CD4-positive, alpha-beta T cell (primary cell): ENCODE measurements at regions not wholly inside any gene's neighbourhood (a gene's known extent, or its start where the extent isn't known, plus 50 kb on each side); places are given as distances from the start of the nearest gene placed in this dataset.

Experiments used
- ATAC-seq: fragments of 200-7000 bp; cut with Tn5 transposase; one replicate; pipeline ENCODE4 v1.10.0; 2022; ENCODE audit warnings: mild to moderate bottlenecking; ENCODE audit not compliant: poor library complexity
- CTCF ChIA-PET: fragments of 350-600 bp; sonication (Branson Sonifier 250); formaldehyde crosslinking; loops from one replicate; lab custom pipeline; 2021; ENCODE audit warnings: antibody characterized with exemption, inconsistent platforms; lab: Charles Lee
- POLR2A ChIA-PET: fragments of 350-600 bp; sonication (Branson Sonifier 250); formaldehyde crosslinking; loops from one replicate; lab custom pipeline; 2021; ENCODE audit warnings: antibody characterized with exemption, inconsistent platforms; lab: Charles Lee
- DNase-seq, 14 experiments: peaks; one replicate each; pipeline ENCODE4 v3.0.0-alpha.2; 2013 to 2020; ENCODE audit warnings: mixed read lengths in 2 of 14
- H3K27ac ChIP-seq, 2 donors: one replicate each; pipeline versions ENCODE4 v1.5.1 to v1.7.0; 2013; ENCODE audit warnings: low read length in 2 of 2, low read depth in 1 of 2, mild to moderate bottlenecking in 1 of 2
- H3K27me3 ChIP-seq, 2 experiments: 1 replicate in 1 of 2; 2 replicates in 1 of 2; pipeline versions ENCODE4 v1.6.1 to v1.7.0; 2013; ENCODE audit warnings: low read length in 2 of 2, control low read depth in 1 of 2, mild to moderate bottlenecking in 1 of 2, moderate library complexity in 1 of 2; ENCODE audit not compliant: insufficient read depth in 2 of 2, control insufficient read depth in 1 of 2
- H3K36me3 ChIP-seq: one replicate; pipeline ENCODE4 v1.6.1; 2013; ENCODE audit warnings: low read length, control low read depth; ENCODE audit not compliant: insufficient read depth
- H3K4me1 ChIP-seq: one replicate; pipeline ENCODE4 v1.6.1; 2013; ENCODE audit warnings: low read length, control low read depth; ENCODE audit not compliant: insufficient read depth
- H3K4me3 ChIP-seq: one replicate; pipeline ENCODE4 v1.5.1; 2013; ENCODE audit warnings: mild to moderate bottlenecking, low read length, moderate library complexity
- H3K9me3 ChIP-seq, 2 experiments: 1 replicate in 1 of 2; 2 replicates in 1 of 2; pipeline versions ENCODE4 v1.6.1 to v1.7.0; 2013; ENCODE audit warnings: low read length in 2 of 2, mild to moderate bottlenecking in 2 of 2, control low read depth in 1 of 2, moderate library complexity in 1 of 2; ENCODE audit not compliant: control insufficient read depth in 1 of 2, insufficient read depth in 1 of 2
- H3K27ac Mint-ChIP-seq: one replicate; pipeline ENCODE4 v1.8.0; 2020; ENCODE audit warnings: mixed read lengths
- H3K27me3 Mint-ChIP-seq: one replicate; pipeline ENCODE4 v1.8.0; 2021; ENCODE audit warnings: mixed read lengths
- H3K36me3 Mint-ChIP-seq: one replicate; pipeline ENCODE4 v1.8.0; 2021; ENCODE audit warnings: low read depth, mixed read lengths
- H3K4me1 Mint-ChIP-seq: one replicate; pipeline ENCODE4 v1.8.0; 2021; ENCODE audit warnings: low read depth, mixed read lengths
- H3K4me3 Mint-ChIP-seq: one replicate; pipeline ENCODE4 v1.8.0; 2020; ENCODE audit warnings: mild to moderate bottlenecking, mixed read lengths
- H3K9me3 Mint-ChIP-seq: one replicate; pipeline ENCODE4 v1.8.0; 2020; ENCODE audit warnings: mixed read lengths
- CTCF ChIP-seq: fragments of 200-600 bp; IDR thresholded peaks from one replicate; pipeline ENCODE4 v1.8.0; 2022; ENCODE audit warnings: antibody characterized with exemption, mild to moderate bottlenecking
- intact Hi-C, 2 experiments: fragments of 100-400 bp; cut with DNase I in 1 of 2; cut with micrococcal nuclease in 1 of 2; formaldehyde crosslinking; loops; one replicate each; pipeline versions ENCODE4 v1.15.1 to v1.9.0; 2023 to 2025; cut with DNase I, micrococcal nuclease

GRCh38 chr16:49121636-49122035, 160.0 kb downstream of the CBLN1 start:
- DNase-seq (no peak), ATAC-seq (no peak)
- Mint-ChIP-seq H3K9me3 (no peaks in the 10 kb centered on the region), H3K36me3 (no peaks in the 10 kb centered on the region), H3K4me3 (no peak overlapping the region), H3K27ac (no peak overlapping the region), H3K4me1 (no peaks in the 10 kb centered on the region), H3K27me3 (no peaks in the 10 kb centered on the region)
- no peaks in the 10 kb centered on the region for H3K4me1 ChIP-seq
- no peaks in the 10 kb centered on the region for H3K27me3 ChIP-seq
- no peak overlapping the region for H3K27ac ChIP-seq
- POLR2A ChIA-PET: no interaction called here
- intact Hi-C loops: no loop called here
- no peaks in the 10 kb centered on the region for H3K9me3 ChIP-seq
- no peak overlapping the region for H3K4me3 ChIP-seq
- no peaks in the 10 kb centered on the region for H3K36me3 ChIP-seq
- TF ChIP-seq CTCF: no peak
- CTCF ChIA-PET: no interaction called here

- no peak overlapping the region for H3K27ac Mint-ChIP-seq
- intact Hi-C loops: no loop called here
- H3K36me3 Mint-ChIP-seq: no peaks in the 10 kb centered on the region
- POLR2A ChIA-PET: no interaction called here
- DNase-seq: no peak
- no peaks in the 10 kb centered on the region for H3K4me1 Mint-ChIP-seq
- no peak for TF ChIP-seq CTCF
- ATAC-seq: no peak
- H3K4me3 Mint-ChIP-seq: no peak overlapping the region
- no peaks in the 10 kb centered on the region for H3K36me3 ChIP-seq
- H3K4me1 ChIP-seq: no peaks in the 10 kb centered on the region
- H3K9me3 ChIP-seq: peaks cover 0 to 4% of the 10 kb centered on the region in 2 experiments
- no peaks in the 10 kb centered on the region for H3K27me3 ChIP-seq
- CTCF ChIA-PET: no interaction called here
- H3K27me3 Mint-ChIP-seq: no peaks in the 10 kb centered on the region
- H3K27ac ChIP-seq: no peak overlapping the region
- no peaks in the 10 kb centered on the region for H3K9me3 Mint-ChIP-seq
- H3K4me3 ChIP-seq: no peak overlapping the region
Measured at GRCh38 chr16:49120631-49121030, 161.0 kb downstream of the CBLN1 start.

- no peak overlapping the region for H3K4me3 Mint-ChIP-seq
- intact Hi-C loops: no loop called here
- CTCF ChIA-PET: interaction anchor here (1.0 kb wide), 1 partner anchor 12 kb away, joined by 3 read pairs; no protein-coding TSS in a partner anchor
Measured at GRCh38 chr16:49116873-49117272, 164.8 kb downstream of the CBLN1 start.

More at GRCh38 chr16:49116873-49117272, 164.8 kb downstream of the CBLN1 start:
- Histone ChIP-seq H3K27ac (no peak overlapping the region), H3K4me1 (no peaks in the 10 kb centered on the region), H3K27me3 (peaks cover 0 to 2% of the 10 kb centered on the region in 2 experiments), H3K9me3 (peaks cover 0 to 7% of the 10 kb centered on the region in 2 experiments), H3K4me3 (no peak overlapping the region), H3K36me3 (no peaks in the 10 kb centered on the region)
- Mint-ChIP-seq H3K27ac (no peak overlapping the region), H3K4me1 (no peaks in the 10 kb centered on the region), H3K36me3 (no peaks in the 10 kb centered on the region), H3K27me3 (no peaks in the 10 kb centered on the region), H3K9me3 (peaks cover 3% of the 10 kb centered on the region)
- DNase-seq: no peak
- no peak for ATAC-seq
- no peak for TF ChIP-seq CTCF
- POLR2A ChIA-PET: no interaction called here
